T-cell (primary cell): ENCODE measurements at regions not wholly inside any gene's neighbourhood (a gene's known extent, or its start where the extent isn't known, plus 50 kb on each side); places are given as distances from the start of the nearest gene placed in this dataset.

Experiments used
- ATAC-seq, 4 experiments: fragments of 200-7000 bp in 3 of 4; fragments of 150-1000 bp in 1 of 4; cut with Tn5 transposase; replicated peaks in 1 of 4; 1 replicate in 3 of 4; 2 replicates in 1 of 4; pipeline ENCODE4 v1.10.0; 2021; ENCODE audit warnings: moderate library complexity in 3 of 4, mild to moderate bottlenecking in 2 of 4, moderate number of reproducible peaks in 1 of 4
- CTCF ChIA-PET, 2 donors: fragments of 300-600 bp; sonication (Branson Sonifier 250); formaldehyde crosslinking; loops; one replicate each; lab custom pipeline; 2022; ENCODE audit warnings: antibody characterized with exemption in 2 of 2; lab: Charles Lee
- POLR2A ChIA-PET, 2 donors: fragments of 300-600 bp; sonication (Branson Sonifier 250); formaldehyde crosslinking; loops; one replicate each; lab custom pipeline; 2022; ENCODE audit warnings: antibody characterized with exemption in 2 of 2; lab: Charles Lee
- DNase-seq, 35 experiments: peaks; one replicate each; pipeline versions ENCODE4 v3.0.0 to v3.0.0-alpha.2; 2013 to 2023
- H3K27ac ChIP-seq: one replicate; pipeline ENCODE4 v1.5.1; 2013; ENCODE audit warnings: low read length
- H3K27me3 ChIP-seq, 2 experiments: replicated peaks in 1 of 2; 1 replicate in 1 of 2; 2 replicates in 1 of 2; pipeline versions ENCODE4 v1.6.1 to v1.7.0; 2013; ENCODE audit warnings: low read length in 1 of 2, mixed read lengths in 1 of 2; ENCODE audit not compliant: control insufficient read depth in 2 of 2, insufficient read depth in 2 of 2; ENCODE audit errors: extremely low read depth in 1 of 2
- H3K36me3 ChIP-seq, 2 donors: 1 replicate in 1 of 2; 2 replicates in 1 of 2; pipeline versions ENCODE4 v1.6.1 to v1.7.0; 2013; ENCODE audit warnings: low read length in 1 of 2; ENCODE audit not compliant: control insufficient read depth in 2 of 2, insufficient read depth in 1 of 2; ENCODE audit errors: extremely low read depth in 1 of 2
- H3K4me1 ChIP-seq, 2 experiments: 1 replicate in 1 of 2; 2 replicates in 1 of 2; pipeline versions ENCODE4 v1.6.1 to v1.7.0; 2013; ENCODE audit warnings: low read length in 2 of 2, mixed read lengths in 1 of 2; ENCODE audit not compliant: insufficient read depth in 2 of 2, control insufficient read depth in 1 of 2; ENCODE audit errors: extremely low read depth in 1 of 2
- H3K4me3 ChIP-seq, 2 donors: 1 replicate in 1 of 2; 2 replicates in 1 of 2; pipeline versions ENCODE4 v1.5.1 to v1.7.0; 2013; ENCODE audit warnings: mild to moderate bottlenecking in 2 of 2, low read length in 1 of 2, moderate library complexity in 1 of 2; ENCODE audit not compliant: control insufficient read depth in 1 of 2; ENCODE audit errors: extremely low read depth in 1 of 2
- H3K9me3 ChIP-seq: 2 replicates; pipeline ENCODE4 v1.7.0; 2013
- H3K27ac Mint-ChIP-seq, 2 donors: one replicate each; pipeline ENCODE4 v1.8.0; 2020 to 2021; ENCODE audit warnings: mild to moderate bottlenecking in 2 of 2, mixed read lengths in 2 of 2
- H3K27me3 Mint-ChIP-seq, 2 donors: one replicate each; pipeline ENCODE4 v1.8.0; 2021 to 2022; ENCODE audit warnings: mixed read lengths in 2 of 2
- H3K36me3 Mint-ChIP-seq: one replicate; pipeline ENCODE4 v1.8.0; 2021; ENCODE audit warnings: mixed read lengths
- H3K4me1 Mint-ChIP-seq, 3 donors: one replicate each; pipeline ENCODE4 v1.8.0; 2020 to 2022; ENCODE audit warnings: mixed read lengths in 3 of 3, mild to moderate bottlenecking in 1 of 3
- H3K4me3 Mint-ChIP-seq, 3 donors: one replicate each; pipeline ENCODE4 v1.8.0; 2020 to 2022; ENCODE audit warnings: mild to moderate bottlenecking in 3 of 3, mixed read lengths in 3 of 3, moderate library complexity in 3 of 3
- H3K9me3 Mint-ChIP-seq, 3 donors: one replicate each; pipeline ENCODE4 v1.8.0; 2020 to 2022; ENCODE audit warnings: mixed read lengths in 3 of 3
- WGBS: methylation state at CpG from one replicate; pipeline ENCODE4 v1.1.5; 2013; ENCODE audit warnings: missing lambda C conversion rate; ENCODE audit not compliant: insufficient coverage; 5-methylcytosine and 5-hydroxymethylcytosine counted together

GRCh38 chr18:50460716-50461115 is 85.9 kb downstream of the SKA1 start:
- WGBS, result no CpG with 5 or more reads among the region's 3 CpGs
- H3K27me3 ChIP-seq, result no peaks in the 10 kb centered on the region
- no peaks in the 10 kb centered on the region for H3K9me3 ChIP-seq
- H3K27ac ChIP-seq, result no peak overlapping the region
- ChIA-PET POLR2A (no interaction called here), CTCF (no interaction called here)
- DNase-seq (no peak), ATAC-seq (no peak)
- no peak overlapping the region for H3K4me3 ChIP-seq
- H3K4me1 ChIP-seq, result no peaks in the 10 kb centered on the region
- Mint-ChIP-seq H3K9me3 (no peaks in the 10 kb centered on the region), H3K36me3 (no peaks in the 10 kb centered on the region), H3K4me1 (no peaks in the 10 kb centered on the region), H3K27ac (no peak overlapping the region), H3K4me3 (no peak overlapping the region), H3K27me3 (peaks cover 5 to 9% of the 10 kb centered on the region in 2 donors)
- no peaks in the 10 kb centered on the region for H3K36me3 ChIP-seq

GRCh38 chr18:50461251-50461650 is 86.4 kb downstream of the SKA1 start:
- no peak for DNase-seq
- H3K27me3 Mint-ChIP-seq, result peaks cover 2 to 9% of the 10 kb centered on the region in 2 donors
- H3K4me1 Mint-ChIP-seq, result no peaks in the 10 kb centered on the region
- Histone ChIP-seq H3K9me3 (no peaks in the 10 kb centered on the region), H3K27ac (no peak overlapping the region), H3K36me3 (no peaks in the 10 kb centered on the region), H3K27me3 (no peaks in the 10 kb centered on the region), H3K4me3 (no peak overlapping the region), H3K4me1 (no peaks in the 10 kb centered on the region)
- no peak overlapping the region for H3K4me3 Mint-ChIP-seq
- CTCF ChIA-PET, result no interaction called here
- POLR2A ChIA-PET, result no interaction called here
- no peak for ATAC-seq
- H3K9me3 Mint-ChIP-seq, result no peaks in the 10 kb centered on the region
- H3K27ac Mint-ChIP-seq, result no peak overlapping the region
- no peaks in the 10 kb centered on the region for H3K36me3 Mint-ChIP-seq

- no peak for ATAC-seq
- 83% methylated on average over 2 of the region's 7 CpGs for WGBS
- no peak overlapping the region for H3K27ac ChIP-seq
- no peaks in the 10 kb centered on the region for H3K4me1 ChIP-seq
- H3K9me3 ChIP-seq, result no peaks in the 10 kb centered on the region
- Mint-ChIP-seq H3K27ac (no peak overlapping the region), H3K36me3 (no peaks in the 10 kb centered on the region), H3K4me3 (no peak overlapping the region), H3K27me3 (peaks cover 0 to 10% of the 10 kb centered on the region in 2 donors), H3K4me1 (no peaks in the 10 kb centered on the region), H3K9me3 (peaks cover 0 to 4% (median 0%) of the 10 kb centered on the region in 3 donors)
- POLR2A ChIA-PET, result no interaction called here
- no peak overlapping the region for H3K4me3 ChIP-seq
- CTCF ChIA-PET, result no interaction called here
- no peaks in the 10 kb centered on the region for H3K36me3 ChIP-seq
- DNase-seq, result no peak
- H3K27me3 ChIP-seq, result peaks cover 0 to 3% of the 10 kb centered on the region in 2 experiments
These were observed 90.6 kb downstream of the SKA1 start for GRCh38 chr18:50465211-50466153.

DNA sequence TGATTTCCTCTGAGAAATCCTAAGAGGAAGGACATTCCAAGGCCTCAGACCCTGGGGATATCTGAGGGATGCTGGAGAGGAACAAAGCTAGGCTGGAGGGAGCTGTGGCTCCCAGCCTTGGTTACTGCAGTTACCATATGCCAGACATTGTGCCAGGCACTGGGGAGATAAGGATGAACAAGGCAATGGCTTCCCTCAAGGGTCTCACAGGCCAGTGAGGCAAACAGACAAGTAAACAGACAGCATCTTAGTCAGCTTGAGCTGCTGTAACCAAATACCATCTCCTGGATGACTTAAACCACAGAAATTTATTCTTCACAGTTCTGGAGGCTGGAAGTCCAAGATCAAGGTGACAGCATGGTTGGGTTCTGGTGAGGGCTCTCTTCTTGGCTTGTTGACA is 91.8 kb downstream of the SKA1 start:
- CTCF ChIA-PET, result no interaction called here
- Histone ChIP-seq H3K9me3 (no peaks in the 10 kb centered on the region), H3K27ac (no peak overlapping the region), H3K36me3 (no peaks in the 10 kb centered on the region), H3K4me1 (no peaks in the 10 kb centered on the region), H3K4me3 (no peak overlapping the region), H3K27me3 (peaks cover 0 to 3% of the 10 kb centered on the region in 2 experiments)
- Mint-ChIP-seq H3K27me3 (peaks cover 0 to 10% of the 10 kb centered on the region in 2 donors), H3K9me3 (peaks cover 0 to 4% (median 0%) of the 10 kb centered on the region in 3 donors), H3K27ac (no peak overlapping the region), H3K36me3 (no peaks in the 10 kb centered on the region), H3K4me3 (no peak overlapping the region), H3K4me1 (no peaks in the 10 kb centered on the region)
- POLR2A ChIA-PET, result no interaction called here
- ATAC-seq (no peak), DNase-seq (no peak)

GRCh38 chr18:50468807-50469206 is 91.1 kb upstream of the MAPK4 start:
- H3K27ac ChIP-seq, result no peak overlapping the region
- ATAC-seq (no peak), DNase-seq (no peak)
- CTCF ChIA-PET, result no interaction called here
- 70% methylated on average over 2 of the region's 2 CpGs for WGBS
- no peaks in the 10 kb centered on the region for H3K9me3 ChIP-seq
- H3K4me3 Mint-ChIP-seq, result no peak overlapping the region
- no peaks in the 10 kb centered on the region for H3K36me3 Mint-ChIP-seq
- no peak overlapping the region for H3K4me3 ChIP-seq
- H3K4me1 ChIP-seq, result no peaks in the 10 kb centered on the region
- POLR2A ChIA-PET, result no interaction called here
- peaks cover 0 to 4% (median 0%) of the 10 kb centered on the region in 3 donors for H3K9me3 Mint-ChIP-seq
- no peaks in the 10 kb centered on the region for H3K4me1 Mint-ChIP-seq
- peaks cover 3 to 22% of the 10 kb centered on the region in 2 donors for H3K27me3 Mint-ChIP-seq
- H3K36me3 ChIP-seq, result no peaks in the 10 kb centered on the region
- H3K27ac Mint-ChIP-seq, result no peak overlapping the region
- peaks cover 0 to 5% of the 10 kb centered on the region in 2 experiments for H3K27me3 ChIP-seq

DNA sequence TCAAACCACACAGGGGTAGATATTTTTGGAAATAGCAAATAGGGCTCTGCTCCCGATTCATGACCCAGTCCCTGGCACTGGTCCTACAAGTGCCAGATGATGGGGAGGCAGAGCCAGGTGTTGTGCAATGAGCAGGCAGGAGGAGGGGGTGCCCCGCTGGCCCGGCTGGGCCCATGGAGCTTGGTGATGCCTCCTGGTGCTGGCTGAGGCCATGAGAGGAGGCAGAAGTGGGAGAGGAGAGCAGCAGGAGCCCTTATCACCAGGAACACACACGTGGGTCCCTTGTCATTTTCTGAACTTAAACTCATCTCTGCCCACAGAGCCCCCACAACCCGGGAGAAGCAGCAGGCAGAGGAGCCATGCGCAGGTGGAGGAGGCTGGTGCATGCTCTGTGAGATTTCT is 90.5 kb upstream of the MAPK4 start:
- Histone ChIP-seq H3K9me3 (no peaks in the 10 kb centered on the region), H3K27ac (no peak overlapping the region), H3K27me3 (peaks cover 0 to 10% of the 10 kb centered on the region in 2 experiments), H3K4me3 (no peak overlapping the region), H3K4me1 (no peaks in the 10 kb centered on the region), H3K36me3 (no peaks in the 10 kb centered on the region)
- DNase-seq (no peak), ATAC-seq (no peak)
- peaks cover 4 to 19% of the 10 kb centered on the region in 2 donors for H3K27me3 Mint-ChIP-seq
- H3K36me3 Mint-ChIP-seq, result no peaks in the 10 kb centered on the region
- 93% methylated on average over 3 of the region's 6 CpGs for WGBS
- H3K27ac Mint-ChIP-seq, result no peak overlapping the region
- no peak overlapping the region for H3K4me3 Mint-ChIP-seq
- POLR2A ChIA-PET, result no interaction called here
- CTCF ChIA-PET, result no interaction called here
- H3K4me1 Mint-ChIP-seq, result no peaks in the 10 kb centered on the region
- peaks cover 0 to 4% (median 0%) of the 10 kb centered on the region in 3 donors for H3K9me3 Mint-ChIP-seq
